ENCODE measurements at regions not wholly inside any gene's neighbourhood (a gene's known extent, or its start where the extent isn't known, plus 50 kb on each side); places are given as distances from the start of the nearest gene placed in this dataset.

DNA sequence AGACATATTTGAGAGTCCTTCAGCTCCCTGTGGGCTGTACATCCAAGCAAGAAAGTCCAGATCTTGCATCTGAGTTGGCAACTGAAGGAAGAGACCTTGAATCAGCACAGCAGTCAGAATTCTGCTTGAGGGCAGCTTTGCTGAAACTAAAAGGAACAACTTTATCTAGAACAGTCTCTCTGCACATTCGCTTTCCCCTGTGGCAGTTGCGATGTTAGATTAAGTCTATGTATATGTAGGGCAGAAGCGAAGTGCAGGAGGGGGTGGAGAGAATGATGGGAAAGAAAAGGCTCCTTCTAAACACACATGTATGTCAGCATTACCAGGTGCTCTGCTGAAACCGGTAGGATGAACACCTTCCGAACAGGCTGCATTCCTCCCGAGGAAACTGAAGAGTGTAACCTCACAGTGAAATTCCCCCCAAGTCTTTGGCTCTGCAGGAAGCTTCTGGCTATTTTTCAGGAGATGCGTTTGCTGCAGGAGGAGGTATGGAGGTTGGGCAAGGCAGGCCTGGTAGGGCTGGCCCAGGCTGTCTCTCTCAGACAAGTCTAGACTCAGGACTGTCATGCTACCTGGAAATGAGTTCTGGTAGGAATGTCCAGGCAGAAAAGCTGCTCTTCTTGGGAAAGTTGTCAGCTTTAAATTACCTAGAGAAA is 70.0 kb upstream of the ATL2 start:
- TF ChIP-seq POLR2A (IDR thresholded peaks at IDR 0.05) (no peak), CTCF (IDR thresholded peaks at IDR 0.05) (no peak), EP300 (IDR thresholded peaks at IDR 0.05) (no peak)

All from gastroesophageal sphincter (tissue), 3 donors.